HepG2 (cell line): ENCODE measurements at regions not wholly inside any gene's neighbourhood (a gene's known extent, or its start where the extent isn't known, plus 50 kb on each side); places are given as distances from the start of the nearest gene placed in this dataset.

Source experiments
- ATAC-seq: fragments of 200-7000 bp; cut with Tn5 transposase; 3 replicates; pipeline ENCODE4 v1.9.1; 2020; ENCODE audit warnings: mild to moderate bottlenecking, moderate library complexity
- BruUV-seq: library from RNA; stranded (reverse); fragments of 400-500 nt; replicated peaks from 2 replicates; lab custom pipeline; 2021; lab: Mats Ljungman, UMichigan
- CTCF ChIA-PET: fragments of 300-600 bp; formaldehyde crosslinking; extraction: SDS; loops from one replicate; lab custom pipeline; 2021; ENCODE audit warnings: low total read pairs, inconsistent platforms, low intra/inter-chr PET ratio; lab: Yijun Ruan, JAX
- POLR2A ChIA-PET: fragments of 350-600 bp; sonication (Branson Sonifier 250); formaldehyde crosslinking; loops from one replicate; lab custom pipeline; 2020; ENCODE audit warnings: antibody characterized with exemption, inconsistent platforms; lab: Yijun Ruan, JAX
- DNase-seq: peaks from one replicate; pipeline ENCODE4 v3.0.0-alpha.2; 2015; ENCODE audit warnings: low spot score
- FAIRE-seq: peaks from 3 replicates; lab custom pipeline; 2011; peaks lifted over from hg19 to GRCh38; lab: Jason Lieb, UNC
- H2AFZ ChIP-seq: one replicate; pipeline ENCODE4 v1.6.1; 2011; ENCODE audit warnings: low read length, inconsistent platforms
- H3K27ac ChIP-seq: fragments of 300-600 bp; 3 replicates; pipeline ENCODE4 v1.8.0; 2011; ENCODE audit warnings: mixed run types, mild to moderate bottlenecking, mixed read lengths, low read length, inconsistent platforms; ENCODE audit not compliant: insufficient read depth; ENCODE audit errors: extremely low read length
- H3K27me3 ChIP-seq, 2 experiments: fragments of 200-600 bp in 1 of 2; 2 replicates in 1 of 2; 3 replicates in 1 of 2; pipeline versions ENCODE4 v1.6.0 to v1.8.0; 2011; ENCODE audit warnings: low read length in 2 of 2, mild to moderate bottlenecking in 2 of 2, moderate library complexity in 2 of 2, inconsistent platforms in 1 of 2; ENCODE audit not compliant: insufficient read depth in 2 of 2, control insufficient read depth in 1 of 2
- H3K36me3 ChIP-seq, 2 experiments: fragments of 200-600 bp in 1 of 2; replicated peaks in 1 of 2; 2 replicates in 1 of 2; 3 replicates in 1 of 2; pipeline versions ENCODE4 v1.5.1 to v1.8.0; 2011; ENCODE audit warnings: low read length in 2 of 2, inconsistent platforms in 1 of 2; ENCODE audit not compliant: insufficient read depth in 2 of 2, control insufficient read depth in 1 of 2
- H3K4me1 ChIP-seq: 2 replicates; pipeline ENCODE4 v1.5.1; 2012; ENCODE audit warnings: low read length, inconsistent platforms; ENCODE audit not compliant: insufficient read depth
- H3K4me2 ChIP-seq: 2 replicates; pipeline ENCODE4 v1.6.0; 2011; ENCODE audit warnings: low read depth, low read length, inconsistent platforms
- H3K4me3 ChIP-seq, 3 experiments: fragments of 200-600 bp in 1 of 3; sonication (generic), shearing (Covaris generic) in 1 of 3; replicated peaks in 1 of 3; 2 replicates each; pipeline ENCODE4 v1.5.1; 2011 to 2016; ENCODE audit warnings: low read length in 3 of 3, inconsistent platforms in 2 of 3, low read depth in 2 of 3, mild to moderate bottlenecking in 2 of 3, control low read depth in 1 of 3, mixed read lengths in 1 of 3; ENCODE audit not compliant: insufficient read depth in 1 of 3
- H3K79me2 ChIP-seq: one replicate; pipeline ENCODE4 v1.6.1; 2011; ENCODE audit warnings: low read length, inconsistent platforms; ENCODE audit not compliant: insufficient read depth
- H3K9ac ChIP-seq: 2 replicates; pipeline ENCODE4 v1.6.0; 2011; ENCODE audit warnings: mild to moderate bottlenecking, low read depth, low read length, inconsistent platforms; ENCODE audit not compliant: insufficient read depth
- H3K9me3 ChIP-seq: 2 replicates; pipeline ENCODE4 v1.5.1; 2012; ENCODE audit warnings: mild to moderate bottlenecking, low read length
- H4K20me1 ChIP-seq: 2 replicates; pipeline ENCODE4 v1.6.0; 2011; ENCODE audit warnings: inconsistent platforms, mild to moderate bottlenecking, low read length, moderate library complexity; ENCODE audit not compliant: insufficient read depth
- CEBPZ ChIP-seq: IDR thresholded peaks from 2 replicates; pipeline ENCODE4 v1.6.1; 2012; ENCODE audit warnings: low read length, improper control_type of control experiment
- LRRFIP1 ChIP-seq: sonication (generic); formaldehyde crosslinking; conservative IDR thresholded peaks from 2 replicates; pipeline ENCODE4 v1.4.0; 2020; ENCODE audit warnings: missing genetic modification reagents
- MTF2 ChIP-seq: sonication (generic); formaldehyde crosslinking; IDR thresholded peaks from 2 replicates; pipeline ENCODE4 v1.5.0; 2020; ENCODE audit warnings: missing genetic modification reagents, borderline replicate concordance
- MXD4 ChIP-seq: IDR thresholded peaks from 2 replicates; pipeline ENCODE4 v1.6.1; 2016; ENCODE audit warnings: mild to moderate bottlenecking, missing biosample characterization, missing genetic modification reagents
- SALL2 ChIP-seq: sonication (generic); formaldehyde crosslinking; IDR thresholded peaks from 2 replicates; pipeline ENCODE4 v1.8.1; 2023; ENCODE audit warnings: mild to moderate bottlenecking, missing genetic modification reagents, inconsistent platforms
- SP5 ChIP-seq: IDR thresholded peaks from 2 replicates; pipeline ENCODE4 v1.6.1; 2016; ENCODE audit warnings: low read depth, borderline replicate concordance
- ZBTB8A ChIP-seq: sonication (generic); formaldehyde crosslinking; IDR thresholded peaks from 2 replicates; pipeline ENCODE4 v1.4.0; 2020; ENCODE audit warnings: mild to moderate bottlenecking, low read depth, missing genetic modification reagents, borderline replicate concordance
- ZNF234 ChIP-seq: sonication (generic); formaldehyde crosslinking; conservative IDR thresholded peaks from 2 replicates; pipeline ENCODE4 v1.5.1; 2020; ENCODE audit warnings: mild to moderate bottlenecking, missing genetic modification reagents
- ZNF280D ChIP-seq: sonication (generic); formaldehyde crosslinking; IDR thresholded peaks from 2 replicates; pipeline ENCODE4 v1.5.1; 2020; ENCODE audit warnings: mild to moderate bottlenecking, missing genetic modification reagents
- ZNF326 ChIP-seq: sonication (generic); formaldehyde crosslinking; IDR thresholded peaks from 2 replicates; pipeline ENCODE4 v1.4.0; 2020; ENCODE audit warnings: missing genetic modification reagents, borderline replicate concordance
- ZNF549 ChIP-seq: sonication (generic); formaldehyde crosslinking; IDR thresholded peaks from 2 replicates; pipeline ENCODE4 v1.5.0; 2020; ENCODE audit warnings: missing genetic modification reagents
- ZNF564 ChIP-seq: sonication (generic); formaldehyde crosslinking; IDR thresholded peaks from 2 replicates; pipeline ENCODE4 v1.8.1; 2023; ENCODE audit warnings: mild to moderate bottlenecking, missing genetic modification reagents
- ZNF614 ChIP-seq: IDR thresholded peaks from 2 replicates; pipeline ENCODE4 v1.6.1; 2018; ENCODE audit warnings: missing biosample characterization, missing genetic modification reagents, inconsistent platforms, borderline replicate concordance
- ZNF629 ChIP-seq: sonication (generic); formaldehyde crosslinking; conservative IDR thresholded peaks from 2 replicates; pipeline ENCODE4 v1.5.0; 2020; ENCODE audit warnings: missing genetic modification reagents
- WGBS: methylation state at CpG from one replicate; pipeline ENCODE4 v1.1.6; 2017; ENCODE audit warnings: low lambda C conversion rate; 5-methylcytosine and 5-hydroxymethylcytosine counted together
- in situ Hi-C: cut with HindIII; loops from 2 replicates; pipeline ENCODE4 v1.10.0; 2017; ENCODE audit warnings: low pct_unique_long_range_greater_than_20kb; ENCODE audit not compliant: extremely low pct_ligation_motif_present
- intact Hi-C: fragments of 100-400 bp; cut with micrococcal nuclease; formaldehyde crosslinking; loops from one replicate; pipeline ENCODE4 v1.10.0; 2022; ENCODE audit not compliant: unreplicated experiment

GRCh38 chr12:77592836-77593235, 237.9 kb upstream of the NAV3 start:
- Histone ChIP-seq H3K27me3 (no peaks in the 10 kb centered on the region), H3K9ac (no peak overlapping the region), H3K36me3 (no peaks in the 10 kb centered on the region), H3K4me2 (no peak overlapping the region), H3K27ac (no peak overlapping the region), H3K4me3 (no peak overlapping the region), H3K4me1 (no peaks in the 10 kb centered on the region), H3K9me3 (no peaks in the 10 kb centered on the region), H3K79me2 (no peaks in the 10 kb centered on the region), H2AFZ (no peak overlapping the region), H4K20me1 (no peaks in the 10 kb centered on the region)
- intact Hi-C loops: no loop called here
- ChIA-PET POLR2A (no interaction called here), CTCF (no interaction called here)
- no peak for ATAC-seq
- DNase-seq: no peak
- in situ Hi-C loops: no loop called here
- FAIRE-seq: no peak
- BruUV-seq: no TSS peak
- WGBS: 16% methylated on average over 2 of the region's 2 CpGs
- no peak for TF ChIP-seq ZNF234 (CRISPR knock-in tag)
- no peak for TF ChIP-seq MXD4 (CRISPR knock-in tag)
- no peak for TF ChIP-seq ZNF564 (CRISPR knock-in tag)
- TF ChIP-seq ZNF326 (CRISPR knock-in tag): no peak
- no peak for TF ChIP-seq ZNF629
- TF ChIP-seq ZNF549: no peak
- no peak for TF ChIP-seq ZBTB8A (CRISPR knock-in tag)
- TF ChIP-seq SP5: no peak
- TF ChIP-seq CEBPZ: no peak
- no peak for TF ChIP-seq ZNF280D
- TF ChIP-seq LRRFIP1 (CRISPR knock-in tag): no peak
- TF ChIP-seq ZNF614 (CRISPR knock-in tag): no peak
- TF ChIP-seq SALL2 (CRISPR knock-in tag): no peak
- no peak for TF ChIP-seq MTF2 (CRISPR knock-in tag)
